HCT116 (cell line): ENCODE measurements at regions not wholly inside any gene's neighbourhood (a gene's known extent, or its start where the extent isn't known, plus 50 kb on each side); places are given as distances from the start of the nearest gene placed in this dataset.

Experiments used
- ATAC-seq: fragments of 200-7000 bp; cut with Tn5 transposase; 2 replicates; pipeline ENCODE4 v1.9.1; 2020; ENCODE audit warnings: mild to moderate bottlenecking, moderate library complexity
- BruUV-seq: library from RNA; stranded (reverse); fragments of 400-500 nt; replicated peaks from 2 replicates; lab custom pipeline; 2021; lab: Mats Ljungman, UMichigan
- CTCF ChIA-PET: fragments of 300-600 bp; sonication (Branson Sonifier 250); formaldehyde crosslinking; loops from one replicate; lab custom pipeline; 2021; ENCODE audit warnings: antibody characterized with exemption; lab: Charles Lee
- POLR2A ChIA-PET: fragments of 300-600, 350-600 bp; sonication (Branson Sonifier 250); formaldehyde crosslinking; loops from one replicate; lab custom pipeline; 2021; ENCODE audit warnings: antibody characterized with exemption; lab: Charles Lee
- RAD21 ChIA-PET, 2 experiments: fragments of 300-600 bp; sonication (Branson Sonifier 250); formaldehyde crosslinking; loops; one replicate each; lab custom pipeline; 2023; ENCODE audit warnings: low total read pairs in 2 of 2; ENCODE audit not compliant: uncharacterized antibody in 2 of 2, unreplicated experiment in 2 of 2, low non-redundant PET in 1 of 2; lab: Charles Lee
- DNase-seq: peaks from one replicate; pipeline ENCODE4 v3.0.0-alpha.2; 2010; ENCODE audit warnings: low read depth, low spot score
- H2AFZ ChIP-seq: fragments of 200-600 bp; shearing (Covaris generic), sonication (generic); 2 replicates; pipeline ENCODE4 v1.6.1; 2017; ENCODE audit warnings: low read depth, mixed run types, mixed read lengths, antibody characterized with exemption, low read length; ENCODE audit not compliant: poor library complexity, severe bottlenecking
- H3K27ac ChIP-seq: 2 replicates; pipeline ENCODE4 v1.5.1; 2012; ENCODE audit warnings: low read depth, low read length
- H3K27me3 ChIP-seq: fragments of 200-600 bp; sonication (generic); 2 replicates; pipeline ENCODE4 v1.6.1; 2016; ENCODE audit warnings: mixed run types, low read length, mixed read lengths; ENCODE audit not compliant: insufficient read depth
- H3K36me3 ChIP-seq, 2 experiments: fragments of 200-500 bp in 1 of 2; fragments of 200-600 bp in 1 of 2; sonication (Bioruptor generic) in 1 of 2; sonication (generic) in 1 of 2; 2 replicates each; pipeline versions ENCODE4 v1.5.1 to v1.6.1; 2014 to 2016; ENCODE audit warnings: low read length in 2 of 2, inconsistent platforms in 1 of 2, mixed read lengths in 1 of 2, mixed run types in 1 of 2; ENCODE audit not compliant: insufficient read depth in 2 of 2, control insufficient read depth in 1 of 2
- H3K4me1 ChIP-seq, 2 experiments: fragments of 200-600 bp in 1 of 2; sonication (generic) in 1 of 2; 2 replicates each; pipeline versions ENCODE4 v1.5.1 to v1.6.1; 2012 to 2017; ENCODE audit warnings: low read length in 2 of 2, inconsistent platforms in 1 of 2, mild to moderate bottlenecking in 1 of 2, mixed read lengths in 1 of 2, mixed run types in 1 of 2, moderate library complexity in 1 of 2; ENCODE audit not compliant: insufficient read depth in 2 of 2, control insufficient read depth in 1 of 2
- H3K4me2 ChIP-seq: fragments of 200-600 bp; sonication (generic); 2 replicates; pipeline ENCODE4 v1.6.1; 2017; ENCODE audit warnings: mixed run types, low read length, mixed read lengths
- H3K4me3 ChIP-seq, 2 experiments: fragments of 200-600 bp in 1 of 2; sonication (generic) in 1 of 2; replicated peaks in 1 of 2; 2 replicates each; pipeline ENCODE4 v1.5.1; 2011 to 2016; ENCODE audit warnings: low read length in 2 of 2, control low read depth in 1 of 2, low read depth in 1 of 2, mild to moderate bottlenecking in 1 of 2, mixed read lengths in 1 of 2, mixed run types in 1 of 2
- H3K79me2 ChIP-seq: fragments of 200-600 bp; sonication (generic); 2 replicates; pipeline ENCODE4 v1.6.1; 2017; ENCODE audit warnings: mild to moderate bottlenecking, mixed run types, low read length, moderate library complexity, mixed read lengths; ENCODE audit not compliant: insufficient read depth
- H3K9ac ChIP-seq: fragments of 200-600 bp; sonication (generic); 2 replicates; pipeline ENCODE4 v1.6.1; 2016; ENCODE audit warnings: low read length, mixed read lengths
- H3K9me2 ChIP-seq: fragments of 200-600 bp; sonication (generic), shearing (Covaris generic); 2 replicates; pipeline ENCODE4 v1.6.1; 2017; ENCODE audit warnings: mixed run types, mild to moderate bottlenecking, moderate library complexity; ENCODE audit not compliant: insufficient read depth
- H3K9me3 ChIP-seq, 2 experiments: fragments of 200-500 bp in 1 of 2; fragments of 200-600 bp in 1 of 2; sonication (Bioruptor generic) in 1 of 2; sonication (generic) in 1 of 2; 2 replicates each; pipeline ENCODE4 v1.6.1; 2014 to 2017; ENCODE audit warnings: low read length in 2 of 2, mixed read lengths in 2 of 2, inconsistent platforms in 1 of 2, low read depth in 1 of 2, mild to moderate bottlenecking in 1 of 2, mixed run types in 1 of 2, moderate library complexity in 1 of 2; ENCODE audit not compliant: control insufficient read depth in 1 of 2, insufficient read depth in 1 of 2
- H4K20me1 ChIP-seq: fragments of 200-600 bp; sonication (generic), shearing (Covaris generic); 2 replicates; pipeline ENCODE4 v1.6.1; 2017; ENCODE audit warnings: mixed run types, mild to moderate bottlenecking, moderate library complexity; ENCODE audit not compliant: insufficient read depth
- CBX3 ChIP-seq: IDR thresholded peaks from 2 replicates; pipeline ENCODE4 v1.6.1; 2012; ENCODE audit warnings: low read depth
- CEBPB ChIP-seq: IDR thresholded peaks from 2 replicates; pipeline ENCODE4 v1.6.1; 2012; ENCODE audit warnings: low read depth
- CTCF ChIP-seq, 3 experiments: fragments of 200-600 bp in 1 of 3; sonication (generic) in 1 of 3; IDR thresholded peaks in 2 of 3; conservative IDR thresholded peaks in 1 of 3; 2 replicates each; pipeline ENCODE4 v1.5.1; 2012 to 2017; ENCODE audit warnings: low read depth in 2 of 3, low read length in 2 of 3, antibody characterized with exemption in 1 of 3, borderline replicate concordance in 1 of 3, control low read depth in 1 of 3, mild to moderate bottlenecking in 1 of 3, mixed read lengths in 1 of 3, mixed run types in 1 of 3, moderate library complexity in 1 of 3; ENCODE audit not compliant: insufficient read depth in 1 of 3
- EGR1 ChIP-seq: IDR thresholded peaks from 2 replicates; pipeline ENCODE4 v1.6.1; 2012; ENCODE audit warnings: low read depth
- ELF1 ChIP-seq: IDR thresholded peaks from 2 replicates; pipeline ENCODE4 v1.6.1; 2012; ENCODE audit warnings: low read depth, borderline replicate concordance
- EZH2 ChIP-seq: fragments of 200-600 bp; sonication (generic); IDR thresholded peaks from 2 replicates; pipeline ENCODE4 v1.6.1; 2017; ENCODE audit warnings: antibody characterized with exemption, mixed run types
- EZH2phosphoT487 ChIP-seq: fragments of 200-600 bp; IDR thresholded peaks from 2 replicates; pipeline ENCODE4 v1.6.1; 2018; ENCODE audit warnings: antibody characterized with exemption, borderline replicate concordance
- JUND ChIP-seq: IDR thresholded peaks from 2 replicates; pipeline ENCODE4 v1.6.1; 2012
- MAX ChIP-seq: IDR thresholded peaks from 2 replicates; pipeline ENCODE4 v1.6.1; 2012
- POLR2A ChIP-seq: IDR thresholded peaks from 2 replicates; pipeline ENCODE4 v1.7.0; 2011; ENCODE audit warnings: borderline replicate concordance; ENCODE audit not compliant: insufficient read depth, insufficient read length; ENCODE audit errors: extremely low read depth
- POLR2AphosphoS5 ChIP-seq: IDR thresholded peaks from 2 replicates; pipeline ENCODE4 v1.6.1; 2011; ENCODE audit warnings: mild to moderate bottlenecking, low read depth, low read length, moderate library complexity
- RAD21 ChIP-seq: IDR thresholded peaks from 2 replicates; pipeline ENCODE4 v1.6.1; 2012; ENCODE audit warnings: low read depth, mild to moderate bottlenecking
- REST ChIP-seq: IDR thresholded peaks from 2 replicates; pipeline ENCODE4 v1.6.1; 2012; ENCODE audit warnings: low read depth
- SIN3A ChIP-seq: IDR thresholded peaks from 2 replicates; pipeline ENCODE4 v1.6.1; 2012; ENCODE audit warnings: low read depth
- SRF ChIP-seq: IDR thresholded peaks from 2 replicates; pipeline ENCODE4 v1.6.1; 2012; ENCODE audit warnings: low read depth
- TCF7L2 ChIP-seq: IDR thresholded peaks from 2 replicates; pipeline ENCODE4 v1.7.0; 2011; ENCODE audit warnings: borderline replicate concordance, inconsistent platforms; ENCODE audit not compliant: insufficient read depth, insufficient read length; ENCODE audit errors: extremely low read depth
- YY1 ChIP-seq: IDR thresholded peaks from 2 replicates; pipeline ENCODE4 v1.6.1; 2011; ENCODE audit warnings: low read length, low read depth, moderate library complexity, mild to moderate bottlenecking; ENCODE audit not compliant: insufficient replicate concordance; ENCODE audit errors: extremely low read depth
- ZFX ChIP-seq: fragments of 450-650 bp; IDR thresholded peaks from 2 replicates; pipeline ENCODE4 v1.6.1; 2017
- ZNF274 ChIP-seq: fragments of 200-500 bp; sonication (Bioruptor generic); IDR thresholded peaks from 2 replicates; pipeline ENCODE4 v1.6.1; 2014; ENCODE audit warnings: mild to moderate bottlenecking, low read depth, low read length, inconsistent platforms
- intact Hi-C: fragments of 100-400 bp; cut with micrococcal nuclease; formaldehyde crosslinking; loops from 2 replicates; pipeline ENCODE4 v1.10.0; 2022

GRCh38 chr2:118654945-118655344, 192.5 kb downstream of the EN1 start:
- intact Hi-C loops, result loop anchor here (10.0 kb wide), 1 partner anchor 610 kb away; no protein-coding TSS in a partner anchor
- Histone ChIP-seq H3K9me2 (no peaks in the 10 kb centered on the region), H3K4me1 (no peaks in the 10 kb centered on the region), H3K4me2 (no peak overlapping the region), H3K27ac (no peak overlapping the region), H3K27me3 (peaks cover 4% of the 10 kb centered on the region; the same call in 1 of the 2 replicates), H3K9me3 (no peaks in the 10 kb centered on the region), H3K9ac (no peak overlapping the region), H2AFZ (no peak overlapping the region), H3K4me3 (no peak overlapping the region), H3K79me2 (no peaks in the 10 kb centered on the region), H4K20me1 (no peaks in the 10 kb centered on the region; the same call in 1 of the 2 replicates), H3K36me3 (no peaks in the 10 kb centered on the region)
- TF ChIP-seq CTCF (IDR thresholded peaks at IDR 0.05 in 2 of 3, conservative IDR thresholded peaks at IDR 0.05 in 1 of 3; ENCODE audit: borderline replicate concordance in 1 of 3, insufficient read depth in 1 of 3, low read depth in 2 of 3, low read length in 2 of 3) (no peak), JUND (no peak), POLR2A (no peak), ZNF274 (no peak), RAD21 (no peak), CEBPB (no peak), ELF1 (no peak), TCF7L2 (no peak), POLR2AphosphoS5 (no peak), REST (no peak), ZFX (no peak), YY1 (no peak), SIN3A (no peak), EZH2 (no peak), EGR1 (no peak), MAX (no peak), CBX3 (no peak), SRF (no peak), EZH2phosphoT487 (no peak)
- no TSS peak for BruUV-seq
- RAD21 ChIA-PET, result no interaction called here
- POLR2A ChIA-PET, result no interaction called here
- CTCF ChIA-PET, result no interaction called here
- DNase-seq (no peak), ATAC-seq (no peak)
